PC-9 (cell line): ENCODE measurements at regions not wholly inside any gene's neighbourhood (a gene's known extent, or its start where the extent isn't known, plus 50 kb on each side); places are given as distances from the start of the nearest gene placed in this dataset.

Source experiments
- BruUV-seq: library from RNA; stranded (reverse); fragments of 400-500 nt; replicated peaks from 2 replicates; lab custom pipeline; 2021; lab: Mats Ljungman, UMichigan
- CTCF ChIA-PET: fragments of 300-600 bp; sonication (Branson Sonifier 250); formaldehyde crosslinking; loops from one replicate; lab custom pipeline; 2022; ENCODE audit warnings: antibody characterized with exemption; lab: Charles Lee
- POLR2A ChIA-PET: fragments of 300-600 bp; sonication (Branson Sonifier 250); formaldehyde crosslinking; loops from one replicate; lab custom pipeline; 2022; ENCODE audit warnings: antibody characterized with exemption; ENCODE audit not compliant: unreplicated experiment; lab: Charles Lee
- DNase-seq, 2 experiments: peaks; one replicate each; pipeline versions ENCODE4 v3.0.0 to v3.0.0-alpha.2; 2015 to 2022; ENCODE audit warnings: mixed read lengths in 1 of 2
- H2AFZ ChIP-seq: fragments of 200-600 bp; sonication (generic); 2 replicates; pipeline ENCODE4 v1.8.1; 2017; ENCODE audit warnings: antibody characterized with exemption
- H3F3A ChIP-seq: fragments of 200-600 bp; sonication (generic); 2 replicates; pipeline ENCODE4 v1.8.1; 2017; ENCODE audit warnings: antibody characterized with exemption, mild to moderate bottlenecking, low read depth; ENCODE audit not compliant: insufficient read depth
- H3K27ac ChIP-seq: fragments of 200-600 bp; sonication (generic); 2 replicates; pipeline ENCODE4 v1.6.1; 2016; ENCODE audit warnings: mixed run types
- H3K27me3 ChIP-seq: fragments of 200-600 bp; sonication (generic); 2 replicates; pipeline ENCODE4 v1.6.1; 2016; ENCODE audit warnings: low read depth, mixed run types; ENCODE audit not compliant: insufficient read depth
- H3K36me3 ChIP-seq: fragments of 200-600 bp; sonication (generic); 2 replicates; pipeline ENCODE4 v1.6.1; 2016; ENCODE audit warnings: low read depth, mixed run types
- H3K4me1 ChIP-seq: fragments of 200-600 bp; sonication (generic); replicated peaks from 2 replicates; pipeline ENCODE4 v1.6.1; 2016; ENCODE audit warnings: mixed run types; ENCODE audit not compliant: insufficient read depth
- H3K4me2 ChIP-seq: fragments of 200-600 bp; sonication (generic); 2 replicates; pipeline ENCODE4 v1.6.1; 2017; ENCODE audit warnings: mixed run types
- H3K4me3 ChIP-seq: fragments of 200-600 bp; sonication (generic); 2 replicates; pipeline ENCODE4 v1.6.1; 2016; ENCODE audit warnings: mixed run types
- H3K79me2 ChIP-seq: fragments of 200-600 bp; sonication (generic); 2 replicates; pipeline ENCODE4 v1.6.1; 2017; ENCODE audit warnings: low read depth, mixed run types
- H3K9me2 ChIP-seq: fragments of 200-600 bp; sonication (generic); 2 replicates; pipeline ENCODE4 v1.8.1; 2017; ENCODE audit warnings: mild to moderate bottlenecking; ENCODE audit not compliant: insufficient read depth
- H3K9me3 ChIP-seq: fragments of 200-600 bp; sonication (generic); 2 replicates; pipeline ENCODE4 v1.8.1; 2016; ENCODE audit warnings: low read depth; ENCODE audit not compliant: insufficient read depth
- H4K20me1 ChIP-seq: fragments of 200-600 bp; sonication (generic); 2 replicates; pipeline ENCODE4 v1.8.1; 2017; ENCODE audit not compliant: insufficient read depth
- CTCF ChIP-seq: fragments of 200-600 bp; sonication (generic); conservative IDR thresholded peaks from 2 replicates; pipeline ENCODE4 v1.6.1; 2017; ENCODE audit warnings: mixed run types, antibody characterized with exemption, mild to moderate bottlenecking, moderate library complexity
- EZH2 ChIP-seq: fragments of 200-600 bp; sonication (generic); IDR thresholded peaks from 2 replicates; pipeline ENCODE4 v1.8.0; 2017; ENCODE audit warnings: antibody characterized with exemption, low read depth
- intact Hi-C: fragments of 100-400 bp; cut with micrococcal nuclease; formaldehyde crosslinking; loops from one replicate; pipeline ENCODE4 v1.10.0; 2022; ENCODE audit not compliant: unreplicated experiment

- H3K27me3 ChIP-seq, result no peaks in the 10 kb centered on the region
- no peaks in the 10 kb centered on the region for H4K20me1 ChIP-seq
- H3K4me1 ChIP-seq, result no peaks in the 10 kb centered on the region
- H3K4me2 ChIP-seq, result no peak overlapping the region
- no peak overlapping the region for H3K4me3 ChIP-seq
- no peaks in the 10 kb centered on the region for H3K79me2 ChIP-seq
- ChIA-PET CTCF (no interaction called here), POLR2A (interaction anchor here (0.7 kb wide), 1 partner anchor 12 kb away, joined by 3 read pairs; no protein-coding TSS in a partner anchor)
- no peaks in the 10 kb centered on the region for H3K9me2 ChIP-seq
- no peaks in the 10 kb centered on the region for H3K36me3 ChIP-seq
- no peaks in the 10 kb centered on the region for H3F3A ChIP-seq
- H3K9me3 ChIP-seq, result no peaks in the 10 kb centered on the region
- H2AFZ ChIP-seq, result no peak overlapping the region
- DNase-seq, result no peak
- BruUV-seq, result no TSS peak
- H3K27ac ChIP-seq, result no peak overlapping the region
- intact Hi-C loops, result no loop called here
- TF ChIP-seq CTCF, result no peak
- TF ChIP-seq EZH2, result no peak
Observed at GRCh38 chr3:65042675-65043074, 354.9 kb upstream of the ADAMTS9 start.

GRCh38 chr3:65039754-65040210 lies 352.0 kb upstream of the ADAMTS9 start:
- BruUV-seq, result no TSS peak
- Histone ChIP-seq H3K9me3 (no peaks in the 10 kb centered on the region), H3K4me1 (no peaks in the 10 kb centered on the region), H3K79me2 (no peaks in the 10 kb centered on the region), H3K27me3 (no peaks in the 10 kb centered on the region), H4K20me1 (no peaks in the 10 kb centered on the region), H3K36me3 (no peaks in the 10 kb centered on the region), H3K27ac (no peak overlapping the region), H2AFZ (no peak overlapping the region), H3K4me3 (no peak overlapping the region), H3F3A (no peaks in the 10 kb centered on the region), H3K4me2 (no peak overlapping the region), H3K9me2 (no peaks in the 10 kb centered on the region)
- ChIA-PET CTCF (no interaction called here), POLR2A (no interaction called here)
- TF ChIP-seq CTCF, result no peak
- no peak for TF ChIP-seq EZH2
- intact Hi-C loops, result no loop called here
- peak; percentile 39 to 57 for DNase-seq

GRCh38 chr3:65037861-65038260 lies 350.1 kb upstream of the ADAMTS9 start:
- H3K9me3 ChIP-seq, result no peaks in the 10 kb centered on the region
- no peaks in the 10 kb centered on the region for H3K36me3 ChIP-seq
- BruUV-seq, result no TSS peak
- H4K20me1 ChIP-seq, result no peaks in the 10 kb centered on the region
- ChIA-PET POLR2A (no interaction called here), CTCF (no interaction called here)
- no peak overlapping the region for H3K4me3 ChIP-seq
- no peaks in the 10 kb centered on the region for H3K4me1 ChIP-seq
- H3K4me2 ChIP-seq, result no peak overlapping the region
- H2AFZ ChIP-seq, result no peak overlapping the region
- no peak overlapping the region for H3K27ac ChIP-seq
- H3K9me2 ChIP-seq, result no peaks in the 10 kb centered on the region
- H3K27me3 ChIP-seq, result no peaks in the 10 kb centered on the region
- TF ChIP-seq EZH2 (no peak), CTCF (no peak)
- intact Hi-C loops, result no loop called here
- DNase-seq, result no peak
- H3K79me2 ChIP-seq, result no peaks in the 10 kb centered on the region
- H3F3A ChIP-seq, result no peaks in the 10 kb centered on the region
